ENCODE measurements at regions not wholly inside any gene's neighbourhood (a gene's known extent, or its start where the extent isn't known, plus 50 kb on each side); places are given as distances from the start of the nearest gene placed in this dataset.
A peak's percentile ranks its signal among the peaks of the same experiment; 100 is the strongest.

- Histone ChIP-seq H3K4me3 (replicated peaks in 1 of 3) (no peak overlapping the region), H3K9me3 (no peaks in the 10 kb centered on the region), H3K27ac (peak overlapping the region in 2 of 3 donors; percentile 6 to 48), H3K27me3 (no peaks in the 10 kb centered on the region), H3K36me3 (no peaks in the 10 kb centered on the region), H3K4me1 (peaks cover 0 to 3% of the 10 kb centered on the region in 2 donors)
- WGBS, 2 donors = 47 to 70% methylated on average over 6 to 7 of the region's 7 CpGs
- intact Hi-C loops (cut with DNase I) = loop anchor here (5.0 kb wide), 1 partner anchor 58 kb away; no protein-coding TSS in a partner anchor
- DNase-seq = no peak
- TF ChIP-seq POLR2A (IDR thresholded peaks at IDR 0.05) = no peak
- TF ChIP-seq CTCF (IDR thresholded peaks at IDR 0.05) = no peak
These were observed 98.1 kb upstream of the NFIA start for GRCh38 chr1:60984062-60984799.

GRCh38 chr1:60983701-60984061 is 98.7 kb upstream of the NFIA start:
- H3K4me1 ChIP-seq = peaks cover 0 to 3% of the 10 kb centered on the region in 2 donors
- WGBS, 2 donors = 64 to 69% methylated on average over 8 of the region's 8 CpGs
- H3K4me3 ChIP-seq (replicated peaks in 1 of 3) = no peak overlapping the region
- no peak for TF ChIP-seq POLR2A (IDR thresholded peaks at IDR 0.05)
- no peak for TF ChIP-seq CTCF (IDR thresholded peaks at IDR 0.05)
- intact Hi-C loops (cut with DNase I) = loop anchor here (5.0 kb wide), 1 partner anchor 59 kb away; no protein-coding TSS in a partner anchor
- no peaks in the 10 kb centered on the region for H3K27me3 ChIP-seq
- H3K36me3 ChIP-seq = no peaks in the 10 kb centered on the region
- peak overlapping the region in 2 of 3 donors; percentile 6 to 48 for H3K27ac ChIP-seq
- H3K9me3 ChIP-seq = no peaks in the 10 kb centered on the region
- DNase-seq = no peak

- Histone ChIP-seq H3K27ac (no peak overlapping the region), H3K9me3 (no peaks in the 10 kb centered on the region), H3K4me3 (replicated peaks in 1 of 3) (no peak overlapping the region), H3K27me3 (no peaks in the 10 kb centered on the region), H3K4me1 (peaks cover 0 to 3% of the 10 kb centered on the region in 2 donors), H3K36me3 (no peaks in the 10 kb centered on the region)
- intact Hi-C loops (cut with DNase I) = loop anchor here (5.0 kb wide), 1 partner anchor 60 kb away; no protein-coding TSS in a partner anchor
- DNase-seq = no peak
- TF ChIP-seq POLR2A (IDR thresholded peaks at IDR 0.05) = no peak
- TF ChIP-seq CTCF (IDR thresholded peaks at IDR 0.05) = no peak
- WGBS, 2 donors = 91 to 96% methylated on average over 1 of the region's 1 CpG
These were observed 99.8 kb upstream of the NFIA start for GRCh38 chr1:60982539-60982938.

GRCh38 chr1:60981357-60981756 is 101.0 kb upstream of the NFIA start:
- DNase-seq = no peak
- TF ChIP-seq POLR2A (IDR thresholded peaks at IDR 0.05) = no peak
- no peak for TF ChIP-seq CTCF (IDR thresholded peaks at IDR 0.05)
- intact Hi-C loops (cut with DNase I) = loop anchor here (5.0 kb wide), 1 partner anchor 61 kb away; no protein-coding TSS in a partner anchor
- no peak overlapping the region for H3K4me3 ChIP-seq (replicated peaks in 1 of 3)
- no peak overlapping the region for H3K27ac ChIP-seq
- no peaks in the 10 kb centered on the region for H3K9me3 ChIP-seq
- no peaks in the 10 kb centered on the region for H3K36me3 ChIP-seq
- peaks cover 6 to 10% of the 10 kb centered on the region in 2 donors for H3K4me1 ChIP-seq
- H3K27me3 ChIP-seq = no peaks in the 10 kb centered on the region
- WGBS, 2 donors = 85 to 88% methylated on average over 1 of the region's 1 CpG

Data from thyroid gland (tissue), 4 donors.